GM19043 (cell line): ENCODE measurements at regions not wholly inside any gene's neighbourhood (a gene's known extent, or its start where the extent isn't known, plus 50 kb on each side); places are given as distances from the start of the nearest gene placed in this dataset.
"Not testable (repeated sequence)": the region's sequence is repeated elsewhere in the genome, so short reads cannot be mapped to it uniquely, and the experiment has no call there.

ENCODE experiments used
- ATAC-seq: cut with Tn5 transposase; IDR thresholded peaks from one replicate; pipeline ENCODE4 v1.9.1; 2021; ENCODE audit warnings: low read depth; ENCODE audit not compliant: unreplicated experiment

DNA sequence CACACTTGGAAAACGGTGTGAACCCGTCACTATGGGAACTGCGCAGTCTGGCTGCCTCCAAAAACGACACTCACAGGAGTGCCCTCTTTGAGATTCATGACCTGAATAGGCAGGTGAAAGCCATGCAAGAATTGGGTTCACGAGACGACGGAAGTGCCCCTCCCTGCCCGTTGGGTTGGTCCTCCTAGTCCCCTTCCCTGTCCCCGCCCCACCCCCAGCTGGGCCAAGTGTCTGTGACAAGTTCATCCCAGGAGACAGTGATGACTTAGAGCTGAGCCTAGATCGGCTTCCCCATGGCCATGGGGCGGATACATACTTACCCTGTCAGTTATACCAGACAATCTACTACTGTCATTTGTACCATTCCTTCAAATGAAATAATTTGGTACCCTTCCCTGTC lies 1137.7 kb upstream of the CHAC2 start:
- ATAC-seq = no peak

DNA sequence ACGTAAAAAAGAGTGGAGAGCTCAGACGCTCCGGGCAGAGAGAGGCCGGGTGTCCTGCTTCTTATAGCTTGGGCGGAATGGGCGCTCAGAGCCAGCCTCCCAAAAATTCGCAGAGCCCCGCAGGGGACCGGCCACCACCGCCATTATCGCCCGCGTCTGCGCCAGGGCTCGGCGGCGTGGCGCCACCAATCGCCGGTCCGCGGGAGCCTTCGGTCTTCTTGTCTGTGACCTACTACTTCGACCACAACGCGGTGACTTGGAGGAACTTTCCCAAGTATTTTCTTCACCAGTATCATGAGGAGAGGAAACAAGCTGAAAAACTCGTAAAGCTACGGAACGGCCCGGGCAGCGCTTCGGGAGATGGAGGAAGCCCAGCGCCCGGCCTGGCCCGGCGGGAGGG lies 1138.1 kb upstream of the CHAC2 start:
- ATAC-seq = no peak

DNA sequence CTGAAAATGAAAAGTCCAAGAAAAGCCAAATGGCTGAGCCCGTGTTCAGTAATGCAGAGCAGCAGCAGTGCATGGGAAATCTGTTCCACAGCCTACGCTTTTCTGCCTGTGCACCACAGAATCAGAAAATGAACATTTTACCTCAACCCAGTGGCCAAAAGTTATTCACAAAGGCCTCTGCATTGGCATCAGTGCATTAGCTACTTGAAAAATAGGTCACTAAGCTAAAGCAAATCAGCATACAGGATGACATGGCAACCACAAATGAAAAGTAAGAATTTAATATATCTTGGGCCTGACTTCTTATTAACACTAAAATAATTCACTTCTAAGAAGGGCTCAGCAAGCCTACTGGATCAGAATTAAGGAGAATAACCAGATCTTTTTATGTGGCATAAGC lies 1145.3 kb upstream of the CHAC2 start:
- no peak for ATAC-seq

DNA sequence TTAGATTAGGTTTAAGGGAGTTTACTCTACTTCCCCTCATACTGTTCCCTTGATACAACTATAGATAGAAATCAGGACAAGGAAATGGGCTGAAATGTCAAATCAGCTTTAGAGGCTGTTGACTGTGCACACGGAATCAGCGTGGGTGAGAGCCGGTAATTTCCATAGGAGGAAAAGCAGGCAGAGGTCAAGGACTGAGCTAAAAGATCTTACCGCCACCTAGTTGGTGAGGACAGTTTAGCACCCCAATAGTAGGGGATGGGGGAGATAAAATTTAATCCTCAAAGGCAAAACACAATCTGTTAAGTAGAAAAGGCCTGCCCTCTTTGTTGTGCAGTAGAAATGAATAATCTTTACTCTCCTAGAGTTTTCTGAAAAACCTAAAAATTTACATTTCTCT lies 1154.5 kb upstream of the CHAC2 start:
- no peak for ATAC-seq

DNA sequence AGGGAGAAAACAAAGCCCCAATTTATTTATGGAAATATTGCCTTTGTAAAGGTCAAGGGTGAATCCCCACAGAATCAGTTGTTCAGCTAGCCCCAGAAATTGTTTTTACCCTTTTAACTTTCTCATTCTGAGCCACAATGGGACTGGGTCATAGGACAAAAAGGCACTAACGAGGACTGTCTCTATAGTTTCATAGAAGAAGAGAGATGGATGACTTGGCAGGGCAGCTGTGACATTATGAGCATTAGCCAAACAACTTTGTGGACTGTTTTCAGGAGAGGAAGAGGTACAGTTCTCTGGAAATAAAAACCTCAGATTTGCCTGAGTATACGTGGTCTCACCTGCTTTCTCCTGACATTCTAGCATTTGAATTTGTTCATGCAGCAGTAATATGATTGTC lies 1155.8 kb upstream of the CHAC2 start:
- no peak for ATAC-seq

DNA sequence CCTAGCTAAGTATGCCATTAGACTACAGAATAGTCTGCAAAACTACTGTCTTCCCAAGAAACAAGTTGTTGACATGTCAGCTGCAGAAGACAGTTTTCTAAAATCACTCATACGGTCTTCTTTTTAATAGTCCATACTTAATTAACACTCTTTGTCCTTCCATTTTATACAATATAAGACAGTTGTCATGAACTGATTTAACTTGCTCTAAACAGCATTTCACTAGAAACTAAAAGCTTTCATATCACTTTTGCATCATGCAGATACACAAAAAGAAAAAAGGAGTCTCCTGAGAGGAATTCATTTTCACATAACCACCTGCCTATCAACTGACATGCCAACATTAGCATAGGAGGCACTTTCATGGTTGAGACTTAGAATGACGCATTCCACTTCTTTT lies 1159.6 kb upstream of the CHAC2 start:
- no peak for ATAC-seq

DNA sequence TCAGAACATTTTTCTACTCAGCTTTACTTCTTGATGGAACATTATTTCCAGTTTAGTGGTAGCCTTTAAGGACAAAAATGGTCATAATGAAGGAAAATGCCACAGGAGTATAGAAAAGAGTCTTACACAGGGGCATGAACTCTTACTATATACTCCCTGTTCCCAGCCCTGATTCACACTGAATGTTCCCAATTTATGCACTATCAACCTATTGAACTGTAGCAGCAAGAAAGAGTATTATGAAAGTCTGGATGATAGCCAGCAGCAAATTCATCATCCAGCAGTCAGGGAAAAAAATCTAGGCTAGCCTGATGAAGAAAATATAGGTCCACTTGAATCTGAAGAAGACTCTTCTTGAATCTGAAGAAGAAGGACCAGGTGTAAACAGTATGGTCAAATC lies 1170.3 kb upstream of the CHAC2 start:
- no peak for ATAC-seq

DNA sequence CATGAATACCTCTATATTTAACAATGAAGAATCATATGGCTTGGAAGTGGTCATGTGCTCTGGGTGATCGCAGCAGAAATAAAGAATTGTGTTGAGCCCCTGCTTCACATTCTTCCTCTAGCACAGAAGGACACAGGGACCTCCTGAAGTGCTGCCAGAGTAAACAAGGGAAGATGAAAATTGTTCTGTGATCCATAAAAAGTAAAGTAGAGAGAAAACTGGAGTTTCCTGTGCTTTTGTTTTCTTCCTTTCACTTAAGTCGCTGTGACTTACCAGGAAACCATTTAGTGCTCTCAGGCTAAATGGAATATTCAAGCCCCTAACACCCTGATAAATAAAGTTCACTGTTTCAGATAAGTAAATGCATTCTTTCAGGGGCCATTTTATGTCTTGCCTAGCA lies 1173.6 kb upstream of the CHAC2 start:
- ATAC-seq = no peak

DNA sequence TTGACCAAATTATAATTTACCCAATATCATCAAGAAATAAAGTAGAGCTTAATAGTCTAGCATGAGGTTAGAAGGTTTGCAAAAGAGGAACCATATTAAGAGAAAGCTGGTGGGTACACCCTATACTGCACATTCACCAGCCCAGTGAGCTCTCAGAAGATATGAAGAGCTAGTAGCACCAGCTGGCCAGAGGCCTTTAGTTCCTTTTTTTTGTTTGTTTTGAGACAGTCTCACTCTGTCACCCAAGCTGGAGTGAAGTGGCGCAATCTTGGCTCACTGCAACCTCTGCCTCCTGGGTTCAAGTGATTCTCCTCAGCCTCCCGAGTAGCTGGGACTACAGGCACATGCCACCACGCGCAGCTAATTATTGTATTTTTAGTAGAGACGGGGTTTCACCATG lies 1183.5 kb upstream of the CHAC2 start:
- not testable (repeated sequence) for ATAC-seq

DNA sequence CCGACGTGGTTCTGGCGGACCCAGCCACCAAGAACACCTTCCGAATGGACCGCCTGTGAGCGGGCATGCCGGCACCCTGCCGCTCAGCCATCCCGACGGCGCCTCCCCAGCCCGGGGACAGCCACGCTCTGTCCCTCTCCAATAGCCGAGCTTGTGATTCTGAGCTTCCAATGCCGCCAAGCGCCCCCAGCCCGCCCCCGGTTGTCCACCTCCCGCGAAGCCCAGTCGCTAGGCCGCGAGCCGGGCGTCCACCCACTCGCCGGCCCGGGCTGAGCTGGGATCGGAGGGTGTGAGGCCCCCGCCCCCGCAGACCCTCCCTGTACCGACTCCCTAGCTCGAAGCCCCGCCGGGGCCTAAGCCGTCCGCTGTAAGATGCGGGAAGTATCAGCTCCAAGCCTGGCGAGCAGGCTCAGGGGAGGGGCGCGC lies 1195.1 kb upstream of the CHAC2 start:
- ATAC-seq = no peak

DNA sequence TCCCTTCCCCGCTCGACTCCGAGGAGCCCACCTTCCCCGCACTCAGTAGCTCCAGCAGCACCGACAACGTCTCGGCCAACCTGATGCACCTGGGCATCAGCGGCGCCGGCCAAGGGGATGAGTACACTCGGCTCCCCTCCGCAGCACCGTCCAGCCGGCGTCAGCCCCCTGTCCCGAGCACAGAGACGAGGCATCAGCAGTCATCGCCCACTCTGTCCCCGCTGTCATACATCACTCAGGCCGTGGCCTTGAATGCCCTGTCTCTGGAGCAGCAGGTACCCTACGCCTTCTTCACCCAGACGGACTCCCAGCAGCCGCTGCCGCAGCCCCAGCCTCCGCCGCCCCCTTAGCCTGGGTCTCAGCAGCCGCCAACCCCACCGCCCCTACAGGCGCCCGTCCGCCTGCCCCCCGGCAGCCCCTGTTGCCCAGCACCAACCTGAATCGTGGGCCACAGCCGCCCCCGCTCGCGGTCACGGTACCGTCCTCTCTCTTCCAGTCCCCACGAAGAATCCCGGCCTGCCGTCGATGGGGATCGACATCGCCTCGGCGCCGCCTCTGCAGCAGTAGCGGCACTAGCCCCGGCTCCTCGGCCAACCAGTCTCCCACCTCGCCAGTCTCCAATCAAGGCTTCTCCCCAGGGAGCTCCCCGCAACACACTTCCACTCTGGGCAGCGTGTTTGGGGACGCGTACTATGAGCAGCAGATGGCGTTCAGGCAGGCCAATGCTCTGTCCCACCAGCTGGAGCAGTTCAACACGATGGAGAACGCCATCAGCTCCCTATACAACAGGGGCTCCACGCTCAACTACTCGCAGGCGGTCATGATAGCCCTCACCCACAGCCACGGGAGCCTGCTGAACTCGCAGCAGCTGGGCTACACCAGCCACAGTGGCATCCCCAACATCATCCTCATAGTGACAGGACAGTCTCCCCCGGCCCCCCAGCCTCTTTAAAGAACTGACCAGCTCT lies 1195.9 kb upstream of the CHAC2 start:
- no peak for ATAC-seq

DNA sequence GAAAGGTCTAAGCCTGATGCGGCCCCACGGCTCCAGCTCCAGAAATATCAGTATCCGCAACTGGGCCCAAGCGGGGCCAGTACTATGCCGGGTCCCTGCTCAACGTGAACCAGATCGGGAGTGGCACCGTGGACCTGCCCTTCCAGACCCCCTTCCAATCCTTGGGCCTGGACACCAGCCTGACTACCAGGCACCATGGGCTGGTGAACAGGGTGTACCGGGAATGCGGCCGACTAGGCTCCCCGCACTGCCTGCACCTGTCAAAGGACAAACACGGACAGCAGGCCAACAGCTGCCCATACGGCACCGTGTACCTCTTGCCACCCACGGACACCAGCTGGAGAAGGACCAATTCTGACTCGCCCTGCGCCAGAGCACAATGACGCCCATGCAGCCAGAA lies 1196.9 kb upstream of the CHAC2 start:
- ATAC-seq = no peak

DNA sequence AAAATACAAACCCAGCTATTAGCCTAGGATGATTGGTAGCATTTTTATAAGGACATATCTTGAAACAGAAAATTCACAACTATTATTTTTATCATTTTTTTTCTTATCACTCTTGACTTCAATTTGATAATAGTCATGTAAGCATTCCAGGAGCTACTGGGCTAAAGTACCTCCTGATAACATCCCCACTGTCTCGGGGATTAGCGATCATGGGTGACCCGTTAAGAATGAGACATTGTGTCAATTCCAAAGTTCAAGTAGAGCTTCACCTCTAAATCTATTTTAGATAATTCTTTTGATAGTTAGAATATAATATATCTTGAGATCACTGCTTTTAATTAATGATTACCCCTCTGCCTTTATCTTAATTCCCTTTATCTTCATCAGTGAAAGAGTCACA lies 1204.5 kb upstream of the CHAC2 start:
- ATAC-seq = no peak

DNA sequence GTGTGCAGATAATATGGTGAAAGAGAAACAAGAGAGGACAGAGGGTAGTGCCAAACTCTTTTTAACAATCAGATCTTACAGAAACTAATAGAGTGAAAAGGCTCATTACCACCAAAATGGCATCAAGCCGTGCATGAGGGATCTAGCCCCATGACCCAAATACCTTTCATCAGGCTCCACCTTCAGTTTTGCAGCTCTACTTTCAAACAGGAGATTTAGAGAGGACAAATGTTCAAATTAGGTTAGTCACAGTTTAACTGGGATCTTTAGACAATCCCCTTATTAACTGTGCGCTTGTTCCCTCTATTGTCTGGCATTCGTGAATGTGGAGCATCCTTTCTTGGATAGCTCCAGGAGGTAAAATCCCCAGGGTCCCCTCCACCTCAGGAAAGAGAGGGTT lies 1209.3 kb upstream of the CHAC2 start:
- ATAC-seq = no peak

DNA sequence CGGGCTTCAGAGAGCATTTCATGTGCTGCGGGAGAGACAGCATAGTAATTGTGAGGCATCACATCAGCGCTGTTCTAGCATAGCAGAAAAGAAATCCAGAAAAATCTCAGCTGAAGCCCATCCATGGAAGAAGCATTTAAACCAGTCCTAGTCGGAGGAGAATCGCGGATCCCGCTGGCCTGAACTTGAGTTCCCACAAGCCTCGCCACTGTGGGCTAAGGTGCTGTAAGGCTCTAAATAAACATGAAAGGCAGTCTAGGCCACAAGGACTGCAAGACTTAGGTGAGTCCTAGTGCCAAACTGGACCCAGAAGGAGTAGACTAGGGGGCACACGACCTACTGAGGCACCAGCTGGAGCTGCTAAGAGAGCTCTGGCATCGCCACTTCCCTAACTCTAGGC lies 1225.3 kb upstream of the CHAC2 start:
- ATAC-seq = no peak

DNA sequence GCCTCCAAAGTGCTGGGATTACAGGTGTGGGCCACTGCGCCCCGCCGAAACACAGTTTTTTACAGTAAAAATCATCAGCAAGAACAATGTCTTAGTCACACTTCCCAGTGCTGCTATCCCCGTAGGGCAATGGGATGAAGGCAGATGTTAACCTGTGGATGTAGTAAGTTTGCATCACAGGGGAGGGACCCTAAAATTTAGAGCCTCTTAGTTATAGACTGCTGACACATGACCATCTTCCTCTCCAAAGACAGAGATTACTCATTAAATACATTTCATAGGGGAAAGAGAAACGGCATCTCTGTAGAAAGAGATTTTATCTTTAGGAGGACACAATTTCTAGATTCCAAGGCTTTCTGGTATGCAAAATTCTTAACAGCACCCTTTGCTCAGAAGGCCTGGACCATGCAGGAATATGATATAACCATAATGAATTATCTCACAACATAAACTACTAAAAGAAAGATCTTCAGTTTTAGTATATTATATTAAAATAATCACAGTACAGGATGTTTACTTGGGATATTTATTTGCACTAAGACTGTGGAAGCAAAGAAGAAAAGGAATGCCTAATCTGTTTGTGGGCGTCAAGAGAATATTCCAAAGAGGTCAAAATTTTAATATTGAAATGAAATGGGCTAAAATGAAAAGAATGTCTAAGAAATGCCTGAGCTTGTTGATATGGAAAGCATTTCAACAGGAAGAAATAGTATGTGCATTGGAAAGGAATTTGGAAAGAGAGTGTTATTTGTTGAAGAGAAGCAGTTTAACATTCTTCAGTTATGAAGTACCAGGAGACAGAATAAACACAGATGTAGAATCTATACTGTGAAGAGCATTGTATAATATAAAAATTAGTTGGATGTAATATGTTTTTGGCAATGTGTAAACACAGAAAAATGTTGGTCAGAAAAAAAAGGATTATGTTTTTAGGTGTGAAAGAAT lies 1228.3 kb upstream of the CHAC2 start:
- no peak for ATAC-seq

DNA sequence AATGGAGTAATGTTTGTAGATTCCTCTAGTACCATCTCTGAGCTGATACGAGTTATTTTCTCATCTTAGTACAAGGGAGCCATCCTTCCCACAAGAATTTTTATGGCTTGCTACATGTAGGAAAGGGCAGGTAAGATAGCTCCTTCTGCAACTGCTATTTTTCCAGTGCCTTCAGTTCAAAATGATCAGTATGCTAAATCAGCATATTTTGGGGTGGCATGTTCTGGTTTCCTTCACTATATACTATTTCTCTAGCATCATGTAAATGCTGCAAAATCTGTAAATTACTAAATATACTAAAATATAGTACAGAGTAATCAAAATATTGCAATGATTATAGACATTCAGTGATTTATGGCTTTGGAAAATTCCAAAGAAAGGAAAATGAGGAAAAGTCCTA lies 1230.0 kb upstream of the CHAC2 start:
- no peak for ATAC-seq

DNA sequence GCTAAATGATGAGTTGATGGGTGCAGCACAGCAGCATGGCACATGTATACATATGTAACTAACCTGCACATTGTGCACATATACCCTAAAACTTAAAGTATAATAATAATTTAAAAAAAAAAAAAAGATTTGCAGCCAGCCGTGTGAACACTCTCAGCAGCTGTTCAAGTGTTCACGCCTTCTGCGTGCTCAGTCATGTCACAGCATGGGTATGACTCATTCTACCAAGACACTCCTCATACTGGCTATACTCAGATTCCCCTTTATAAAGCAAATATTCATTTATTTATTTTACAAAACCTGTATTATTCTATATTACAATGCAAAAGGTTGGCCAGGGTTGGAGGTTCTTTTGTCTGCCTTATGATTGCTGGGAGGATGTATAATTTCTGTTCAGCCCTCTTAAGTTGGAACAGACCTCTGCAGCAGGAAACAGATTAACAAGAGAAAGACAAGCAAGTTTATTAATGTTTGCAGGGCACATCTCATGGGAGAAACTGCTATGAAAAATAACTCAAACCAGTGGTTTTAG lies 1230.6 kb upstream of the CHAC2 start:
- no peak for ATAC-seq

DNA sequence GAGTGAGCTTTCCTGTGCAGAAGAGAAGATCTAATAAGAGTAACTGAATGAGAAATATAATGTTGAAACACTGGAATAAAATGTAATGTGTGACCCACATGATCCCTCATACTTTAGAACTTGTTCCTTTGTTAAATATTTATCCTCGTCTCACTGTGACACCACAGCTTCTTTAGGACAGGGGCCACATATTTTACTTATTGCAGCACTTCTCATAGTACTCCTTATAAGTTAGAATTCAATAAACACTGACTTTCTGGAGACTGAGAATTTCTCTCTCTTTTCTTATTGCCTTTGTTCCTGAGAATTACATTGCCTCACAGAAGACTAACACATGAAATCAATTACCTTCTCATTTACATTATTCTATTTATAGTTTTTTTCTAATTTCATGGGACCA lies 1234.6 kb upstream of the CHAC2 start:
- no peak for ATAC-seq

DNA sequence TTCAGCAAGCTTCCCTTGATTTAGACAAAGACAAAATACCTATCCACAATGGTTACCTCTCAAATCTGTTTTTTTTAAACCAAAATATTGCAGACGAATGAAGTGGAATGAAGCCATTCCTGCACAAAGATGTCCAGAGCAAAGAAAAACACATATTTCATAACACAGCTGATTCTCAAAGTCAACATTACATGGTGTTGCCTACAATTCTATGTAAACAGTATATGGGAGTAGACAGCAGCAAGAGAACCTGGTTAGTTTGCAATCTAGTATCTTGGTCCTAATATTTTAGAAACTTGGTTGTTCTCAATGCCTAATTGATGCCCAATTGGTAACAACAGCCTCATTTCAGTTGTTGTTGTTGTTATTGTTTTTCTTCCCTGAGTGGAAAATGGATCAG lies 1240.9 kb upstream of the CHAC2 start:
- no peak for ATAC-seq

DNA sequence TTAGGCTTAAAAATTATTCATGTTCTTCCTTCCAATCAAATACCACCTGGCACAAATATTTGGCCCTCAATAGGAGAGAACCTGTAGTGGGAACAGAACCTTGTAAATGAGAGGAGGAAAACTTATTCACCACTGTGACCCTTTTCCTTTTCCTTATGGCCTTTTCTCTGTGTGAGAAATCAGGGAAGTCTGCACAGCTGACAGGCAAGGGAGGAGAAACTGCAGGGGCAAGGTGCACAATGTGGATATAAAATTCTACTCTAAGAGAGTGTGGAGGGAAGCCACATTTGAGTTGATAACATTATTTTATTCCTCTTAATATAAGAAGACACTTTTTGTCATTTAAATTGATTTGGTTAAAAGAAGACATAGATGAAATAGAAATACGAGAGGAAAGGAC lies 1247.0 kb upstream of the CHAC2 start:
- ATAC-seq = no peak
